Activated gamma-delta T cell treated with anti-CD3 and anti-CD28 coated beads, Interleukin-2, amount 50 U/mL, for 16 hours (primary cell): ENCODE measurements at regions not wholly inside any gene's neighbourhood (a gene's known extent, or its start where the extent isn't known, plus 50 kb on each side); places are given as distances from the start of the nearest gene placed in this dataset.
"Not testable (repeated sequence)": the region's sequence is repeated elsewhere in the genome, so short reads cannot be mapped to it uniquely, and the experiment has no call there.

ENCODE experiments used
- DNase-seq: peaks from one replicate; pipeline ENCODE4 v3.0.0-alpha.2; 2020; ENCODE audit warnings: low read depth

DNA sequence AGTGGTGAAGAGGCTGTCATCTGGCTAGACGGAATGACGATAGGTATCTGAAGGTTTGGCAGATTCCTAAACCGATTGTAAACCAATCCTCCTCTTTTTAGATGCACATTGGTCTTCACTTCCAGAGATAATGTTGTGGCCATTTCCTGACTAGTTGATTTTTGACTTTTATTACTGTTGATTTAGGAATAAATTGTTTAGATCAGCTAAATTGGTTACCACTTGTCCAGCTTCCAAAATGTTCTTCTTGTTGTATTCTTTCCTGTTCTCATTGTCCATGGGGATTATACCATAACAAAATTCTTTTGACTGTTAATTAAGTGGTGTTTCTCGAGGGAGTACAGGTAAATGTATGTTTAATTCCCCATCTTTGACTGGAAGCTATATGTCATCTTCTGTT, 119.7 kb downstream of the MACROH2A1 start:
- no peak for DNase-seq

DNA sequence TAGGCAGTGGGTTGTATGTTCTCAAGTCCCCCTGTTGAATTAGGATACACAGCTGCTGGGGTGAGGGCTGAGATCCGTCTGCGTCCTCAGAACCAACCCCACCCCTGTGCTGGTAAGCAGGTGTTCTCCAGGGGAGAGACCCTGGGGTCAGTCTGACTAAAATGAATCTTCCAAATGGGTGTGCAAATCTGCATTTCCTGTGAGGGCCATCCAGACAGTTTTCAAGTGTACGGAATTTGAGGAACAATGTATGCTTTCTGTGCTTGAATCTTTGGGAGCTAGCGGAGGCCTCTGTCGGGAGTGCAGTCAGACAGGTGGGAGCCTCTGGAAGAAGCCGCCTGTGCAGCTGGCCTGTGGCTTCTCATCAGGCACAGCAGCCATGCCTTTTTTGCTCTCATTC, 122.9 kb downstream of the MACROH2A1 start:
- DNase-seq = no peak

GRCh38 chr5:135273212-135273611, 125.8 kb downstream of the MACROH2A1 start:
- no peak for DNase-seq

DNA sequence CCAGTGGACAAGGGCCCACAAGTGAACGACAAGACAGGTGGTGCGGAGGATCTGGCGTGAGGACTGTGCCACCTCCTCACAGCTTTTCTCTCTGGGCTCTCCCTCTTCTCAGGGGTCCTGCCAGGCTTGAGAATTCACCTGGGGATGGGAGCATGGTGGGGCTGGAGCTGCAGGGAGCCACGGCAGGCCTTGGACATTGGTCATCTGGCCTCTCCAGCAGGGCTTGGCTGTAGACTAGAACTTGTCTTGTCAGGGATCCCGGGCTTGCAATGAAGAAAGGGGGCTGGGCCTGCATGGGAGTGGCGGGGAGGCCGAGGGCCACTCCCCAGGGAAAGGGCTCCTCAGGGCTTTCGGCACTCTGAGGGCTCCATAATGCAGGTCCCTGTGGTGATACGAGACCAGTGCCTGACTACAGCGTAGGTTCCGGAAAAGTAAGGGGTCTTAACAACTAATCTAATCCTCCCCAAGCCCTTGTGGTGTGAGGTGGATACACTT, 126.7 kb downstream of the MACROH2A1 start:
- DNase-seq = no peak

- DNase-seq = no peak
Observed at GRCh38 chr5:135271533-135272310, 127.3 kb downstream of the MACROH2A1 start.

- DNase-seq = no peak
Observed at GRCh38 chr5:135269931-135270421, 129.1 kb downstream of the MACROH2A1 start.

GRCh38 chr5:135269199-135269598, 129.8 kb downstream of the MACROH2A1 start:
- DNase-seq = no peak

GRCh38 chr5:135266975-135267374, 132.1 kb downstream of the MACROH2A1 start:
- DNase-seq = no peak

DNA sequence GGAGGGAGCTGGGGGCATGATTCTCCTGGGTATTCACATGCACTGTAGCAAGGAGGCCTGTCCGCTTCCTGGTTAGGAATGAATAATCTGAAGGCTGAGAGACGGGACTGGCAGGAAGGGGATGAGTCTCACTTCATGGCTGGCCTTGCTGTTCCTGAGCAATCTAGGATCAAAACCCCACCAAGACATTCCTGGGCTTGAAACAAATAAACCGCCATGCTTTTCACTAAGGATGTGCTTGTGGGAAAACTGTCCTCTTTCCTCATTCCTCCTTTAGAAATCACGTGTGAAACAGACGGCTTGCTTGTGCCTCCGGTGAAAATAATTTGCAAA, 132.8 kb downstream of the MACROH2A1 start:
- no peak for DNase-seq

DNA sequence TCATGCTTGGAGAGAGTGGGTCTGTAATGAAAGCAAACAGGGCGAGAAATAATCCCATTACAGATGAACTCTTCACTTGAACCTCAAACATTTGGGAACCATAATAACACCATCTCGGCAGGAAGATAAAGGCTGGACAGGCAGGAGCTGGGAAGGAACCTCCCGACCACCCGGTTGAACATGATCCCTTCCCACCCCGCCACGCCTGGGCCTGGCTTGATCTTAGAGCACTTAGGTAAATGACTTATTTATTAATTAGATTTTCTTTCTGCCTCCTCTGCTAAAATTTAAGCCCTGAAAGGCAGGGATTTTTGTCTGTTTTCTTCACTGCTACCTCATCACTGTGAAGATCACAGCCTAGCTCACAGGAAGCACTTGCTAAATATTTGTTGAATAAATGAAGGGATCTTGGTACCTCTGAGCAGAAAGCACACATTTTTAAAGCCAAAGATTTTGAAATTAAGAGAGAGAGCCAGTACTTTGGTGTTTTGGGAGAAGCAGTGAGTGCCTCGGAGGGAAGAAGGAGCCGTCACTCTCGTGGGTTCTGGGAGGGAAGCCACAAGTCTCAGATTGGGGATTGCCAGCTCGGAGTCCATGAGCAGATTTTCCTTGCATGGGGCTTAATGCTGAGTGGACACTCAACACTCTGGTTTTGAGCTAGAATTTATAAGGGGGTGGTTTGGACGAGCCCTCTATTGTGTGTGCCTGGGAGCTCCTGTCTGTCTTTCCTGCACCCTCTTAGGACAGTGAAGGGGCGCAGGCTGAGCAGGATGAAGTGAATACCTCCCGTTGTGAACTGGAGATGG, 133.3 kb downstream of the MACROH2A1 start:
- no peak for DNase-seq

GRCh38 chr5:135264451-135265440, 134.3 kb downstream of the MACROH2A1 start:
- DNase-seq = no peak

- DNase-seq = no peak
Observed at GRCh38 chr5:135263022-135263668, 135.9 kb downstream of the MACROH2A1 start.

DNA sequence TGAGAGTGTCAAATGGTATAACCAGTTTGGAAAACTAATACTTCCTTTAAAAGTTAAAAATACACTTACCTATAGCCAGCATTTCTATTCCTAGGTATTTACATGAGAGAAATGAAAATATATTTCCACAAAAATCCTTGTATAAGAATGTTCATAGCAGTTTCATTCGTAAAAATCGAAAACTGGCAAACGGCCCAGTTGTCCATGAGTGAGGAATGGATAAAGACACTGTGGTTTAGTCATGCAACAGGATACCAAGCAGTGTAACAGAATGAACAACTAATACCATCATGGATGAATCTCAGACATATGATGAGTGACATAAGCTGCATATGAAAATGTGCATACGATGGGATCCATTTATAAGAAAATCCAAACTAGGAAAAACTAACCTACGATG, 136.7 kb downstream of the MACROH2A1 start:
- no peak for DNase-seq

DNA sequence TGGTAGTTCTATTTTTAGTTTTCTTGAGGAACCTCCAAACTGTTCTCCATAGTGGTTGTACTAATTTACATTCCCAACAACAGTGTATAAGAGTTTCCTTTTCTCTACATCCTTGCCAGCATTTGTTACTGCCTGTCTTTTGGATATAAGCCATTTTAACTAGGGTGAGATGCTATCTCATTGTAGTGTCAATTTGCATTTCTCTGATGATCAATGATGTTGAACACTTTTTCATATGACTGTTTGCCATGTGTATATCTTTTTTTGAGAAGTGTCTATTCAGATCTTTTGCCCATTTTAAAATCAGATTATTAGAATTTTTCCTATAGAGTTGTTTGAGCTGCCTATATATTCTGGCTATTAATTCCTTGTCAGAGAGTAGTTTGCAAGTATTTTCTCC, 138.9 kb downstream of the MACROH2A1 start:
- DNase-seq = not testable (repeated sequence)

DNA sequence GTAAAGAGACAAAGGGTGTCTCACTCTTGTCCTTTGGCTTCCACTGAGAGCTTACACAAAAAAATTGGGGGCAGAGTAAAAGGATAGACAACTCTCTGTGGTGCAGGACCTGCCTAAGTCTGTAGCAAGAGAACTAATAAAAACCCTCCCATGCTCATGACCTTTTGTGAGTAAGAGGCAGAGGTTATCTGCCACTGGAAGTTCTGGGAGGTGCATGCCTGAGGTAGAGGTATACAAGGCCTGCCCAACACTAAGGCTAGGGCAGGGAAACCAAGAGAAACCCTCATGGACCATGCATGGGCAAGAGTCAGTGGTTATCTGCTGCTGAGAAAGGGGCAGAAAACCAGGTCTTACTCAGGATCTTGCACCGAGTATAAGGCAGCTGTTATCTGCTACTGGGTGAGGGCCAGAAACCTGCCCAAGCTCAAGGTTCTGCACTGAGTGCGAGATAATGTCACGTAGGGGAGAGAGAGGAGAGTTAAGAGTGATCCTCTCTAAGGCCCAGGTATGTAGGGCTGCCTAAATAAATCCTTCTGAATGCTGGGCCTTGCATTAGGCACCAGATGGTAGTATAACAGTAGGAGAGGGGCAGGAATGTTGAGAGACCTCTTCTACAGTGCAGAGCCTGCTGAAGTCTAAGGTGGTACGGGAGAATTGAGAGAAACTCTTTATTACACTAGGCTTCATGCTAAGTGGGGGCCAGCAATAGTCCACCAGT, 143.4 kb downstream of the MACROH2A1 start:
- DNase-seq = no peak

- DNase-seq = no peak
Observed at GRCh38 chr5:135254183-135254582, 144.8 kb downstream of the MACROH2A1 start.

GRCh38 chr5:135253601-135254178, 145.3 kb downstream of the MACROH2A1 start:
- no peak for DNase-seq

GRCh38 chr5:135251093-135251492, 147.9 kb downstream of the MACROH2A1 start:
- DNase-seq = no peak

GRCh38 chr5:135250671-135251070, 148.4 kb downstream of the MACROH2A1 start:
- DNase-seq = no peak

GRCh38 chr5:135249658-135250057, 149.4 kb downstream of the MACROH2A1 start:
- DNase-seq = no peak
